HG03175 (cell line): ENCODE measurements at regions not wholly inside any gene's neighbourhood (a gene's known extent, or its start where the extent isn't known, plus 50 kb on each side); places are given as distances from the start of the nearest gene placed in this dataset.
"Not testable (repeated sequence)": the region's sequence is repeated elsewhere in the genome, so short reads cannot be mapped to it uniquely, and the experiment has no call there.

Experiments used
- ATAC-seq: cut with Tn5 transposase; IDR thresholded peaks from one replicate; pipeline ENCODE4 v1.9.1; 2021; ENCODE audit warnings: mild to moderate bottlenecking, moderate library complexity; ENCODE audit not compliant: unreplicated experiment

GRCh38 chr6:21769405-21769861, 175.9 kb downstream of the SOX4 start:
- no peak for ATAC-seq

DNA sequence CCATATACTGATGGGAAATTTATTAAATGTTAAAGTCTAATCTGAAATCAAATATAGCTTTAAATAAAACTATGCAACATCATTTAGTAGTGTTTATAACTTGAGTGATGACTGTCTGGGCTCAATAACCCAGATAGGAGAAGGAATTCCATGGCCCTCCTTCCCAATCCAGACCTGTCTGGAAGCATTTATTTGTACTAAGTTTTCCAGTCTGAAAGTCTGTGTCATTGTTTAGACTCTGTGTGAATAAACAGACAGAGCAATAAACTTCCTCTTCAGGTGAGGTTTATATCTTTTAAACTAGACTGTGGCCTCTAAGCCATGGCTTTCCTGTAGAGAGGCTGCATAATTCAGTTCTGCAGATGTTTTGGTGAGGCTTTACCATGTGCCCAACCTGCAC, 176.4 kb downstream of the SOX4 start:
- no peak for ATAC-seq

GRCh38 chr6:21771626-21772320, 178.2 kb downstream of the SOX4 start:
- ATAC-seq: no peak

- ATAC-seq: no peak
These were observed 178.9 kb downstream of the SOX4 start for GRCh38 chr6:21772477-21772876.

- no peak for ATAC-seq
These were observed 179.5 kb downstream of the SOX4 start for GRCh38 chr6:21772884-21773575.

DNA sequence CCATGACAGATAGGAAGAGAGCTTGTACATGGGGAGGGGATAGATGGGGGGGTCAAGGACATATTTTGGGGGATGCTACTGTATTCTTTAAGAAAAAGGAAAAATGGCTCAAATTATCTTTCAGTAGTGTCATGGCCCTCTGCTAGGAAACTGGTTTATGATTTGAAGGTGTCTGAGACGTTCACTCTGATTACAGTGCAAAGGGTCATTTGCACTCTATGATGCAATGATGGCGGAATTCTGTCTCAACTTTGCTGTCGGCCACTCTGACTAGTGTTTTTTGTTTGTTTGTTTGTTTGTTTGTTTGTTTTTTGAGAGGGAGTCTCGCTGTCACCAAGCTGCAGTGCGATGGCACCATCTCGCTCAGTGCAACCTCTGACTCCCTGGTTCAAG, 180.0 kb downstream of the SOX4 start:
- ATAC-seq: no peak

GRCh38 chr6:21777846-21778245, 184.3 kb downstream of the SOX4 start:
- ATAC-seq: no peak

DNA sequence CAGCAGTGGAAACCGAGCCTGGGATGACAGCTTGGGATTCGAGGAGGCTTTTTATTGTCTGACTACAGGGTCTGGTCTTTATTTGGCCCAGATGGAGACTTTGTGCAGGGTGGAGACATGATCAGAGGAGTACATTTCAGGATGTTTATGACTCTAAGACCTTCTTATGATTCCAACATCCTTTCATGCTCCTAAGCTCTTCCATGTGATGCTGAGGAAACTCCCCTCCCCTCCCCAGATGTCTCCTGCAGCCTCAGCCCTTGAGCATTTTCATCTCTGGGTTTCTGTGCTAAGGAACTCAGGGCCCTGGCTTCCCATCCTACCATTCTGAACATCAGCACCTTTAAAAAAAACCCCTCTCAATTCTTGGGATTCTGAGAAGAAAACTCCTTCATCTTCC, 186.6 kb downstream of the SOX4 start:
- no peak for ATAC-seq

DNA sequence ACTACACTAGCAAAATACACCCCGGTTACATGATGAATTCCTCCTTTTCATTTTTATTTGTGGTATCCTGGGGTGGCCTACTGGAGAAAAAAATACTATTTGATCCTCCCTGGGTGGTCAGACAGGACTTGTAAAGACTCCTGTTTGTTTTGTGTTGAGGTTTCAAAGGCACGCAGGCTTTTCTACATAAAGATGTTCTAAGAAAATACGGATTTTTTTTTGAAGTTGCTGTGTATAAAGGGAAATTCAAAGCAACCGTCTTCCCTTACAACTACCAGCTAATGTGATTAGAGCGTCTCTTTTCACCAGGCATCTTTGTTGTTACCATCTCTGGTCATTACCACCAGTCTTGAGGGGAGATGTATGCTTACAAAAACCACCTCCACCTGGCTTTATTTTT, 187.1 kb downstream of the SOX4 start:
- no peak for ATAC-seq

GRCh38 chr6:21781128-21781527, 187.6 kb downstream of the SOX4 start:
- no peak for ATAC-seq

- ATAC-seq: no peak
These were observed 191.6 kb downstream of the SOX4 start for GRCh38 chr6:21785164-21785563.

- ATAC-seq: no peak
These were observed 197.5 kb downstream of the SOX4 start for GRCh38 chr6:21791056-21791455.

DNA sequence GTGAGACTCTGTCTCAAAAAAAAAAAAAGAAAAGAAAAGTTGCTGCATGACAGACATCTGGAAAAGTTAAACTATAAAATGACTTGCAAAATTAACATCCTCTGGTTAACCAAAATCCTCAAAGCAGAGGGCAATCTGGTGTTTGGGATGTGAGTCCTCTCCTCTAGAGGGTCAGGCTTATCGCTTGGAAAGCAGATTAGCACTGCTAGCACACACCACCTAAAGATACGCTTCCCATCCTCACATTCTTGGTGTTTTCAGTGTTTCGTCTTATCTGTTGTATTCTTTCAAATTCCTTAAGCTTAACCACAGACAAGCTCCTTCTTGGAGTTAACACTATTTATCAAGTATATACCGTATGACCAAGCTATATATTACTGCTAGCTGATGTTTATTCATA, 198.0 kb downstream of the SOX4 start:
- no peak for ATAC-seq

DNA sequence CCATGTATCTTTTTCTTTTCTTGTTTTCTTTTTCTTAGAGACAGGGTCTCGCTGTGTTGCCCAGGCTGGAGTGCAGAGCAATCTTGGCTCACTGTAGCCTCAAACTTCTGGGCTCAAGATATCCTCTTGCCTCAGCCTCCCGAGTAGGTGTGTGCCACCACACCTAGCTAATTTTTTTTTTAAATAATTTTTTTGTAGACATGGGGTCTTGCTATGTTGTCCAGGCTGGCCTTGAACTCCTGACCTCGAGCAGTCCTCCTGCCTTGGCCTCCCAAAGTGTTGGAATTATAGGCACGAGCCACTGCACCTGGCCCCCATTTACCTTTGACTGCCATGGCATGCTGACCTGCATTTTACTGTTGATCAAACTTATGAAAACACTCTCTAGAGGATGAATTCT, 198.6 kb downstream of the SOX4 start:
- no peak for ATAC-seq

GRCh38 chr6:21796979-21797378, 203.4 kb downstream of the SOX4 start:
- ATAC-seq: not testable (repeated sequence)

GRCh38 chr6:21798468-21798867, 204.9 kb downstream of the SOX4 start:
- no peak for ATAC-seq

DNA sequence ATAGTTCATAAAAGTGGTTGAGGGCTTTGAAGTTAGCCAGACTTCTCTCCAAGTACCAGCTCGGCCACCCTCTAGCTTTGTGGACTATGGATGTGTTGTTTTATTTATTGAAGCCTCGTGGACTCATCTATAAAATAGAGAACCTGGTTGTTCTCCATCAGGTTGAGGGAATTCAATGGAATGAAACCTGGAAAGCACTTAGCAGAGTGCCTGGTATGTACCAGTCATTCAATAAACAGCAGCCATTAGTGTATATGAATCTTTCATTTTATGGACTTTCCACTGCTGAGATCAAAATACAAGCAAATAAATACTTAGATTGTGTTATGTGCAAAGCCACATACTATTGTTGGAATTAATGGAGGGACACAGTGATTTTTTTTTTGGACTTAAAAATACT, 206.8 kb downstream of the SOX4 start:
- no peak for ATAC-seq

DNA sequence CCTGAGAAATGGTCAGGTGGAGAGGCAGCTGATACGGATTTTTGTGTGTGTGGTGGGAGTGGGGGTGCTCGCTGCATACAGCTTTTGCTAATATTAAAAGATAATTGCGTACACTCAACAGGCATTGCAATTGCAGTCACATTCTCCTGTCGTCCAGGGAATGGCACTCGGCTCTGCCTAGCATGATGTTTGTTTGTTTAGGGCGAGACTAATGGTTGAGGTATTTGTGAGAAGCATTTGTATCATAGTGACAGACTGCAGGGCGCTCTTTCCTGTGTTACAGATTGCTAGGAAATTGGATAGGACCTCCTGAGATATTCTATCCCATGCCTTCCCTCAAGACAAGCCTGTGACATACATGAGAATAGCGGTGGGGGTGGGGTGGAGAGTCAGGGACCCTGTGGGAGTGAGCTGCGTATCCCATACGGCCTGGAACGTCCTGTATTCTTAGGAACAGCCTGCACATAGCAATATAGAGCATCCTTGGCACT, 207.4 kb downstream of the SOX4 start:
- ATAC-seq: no peak

GRCh38 chr6:21801446-21802174, 208.1 kb downstream of the SOX4 start:
- no peak for ATAC-seq

- ATAC-seq: no peak
These were observed 208.7 kb downstream of the SOX4 start for GRCh38 chr6:21802175-21802822.

- ATAC-seq: no peak
These were observed 211.5 kb downstream of the SOX4 start for GRCh38 chr6:21804941-21805610.
